ENCODE measurements at regions not wholly inside any gene's neighbourhood (a gene's known extent, or its start where the extent isn't known, plus 50 kb on each side); places are given as distances from the start of the nearest gene placed in this dataset.
A peak's percentile ranks its signal among the peaks of the same experiment; 100 is the strongest.

DNA sequence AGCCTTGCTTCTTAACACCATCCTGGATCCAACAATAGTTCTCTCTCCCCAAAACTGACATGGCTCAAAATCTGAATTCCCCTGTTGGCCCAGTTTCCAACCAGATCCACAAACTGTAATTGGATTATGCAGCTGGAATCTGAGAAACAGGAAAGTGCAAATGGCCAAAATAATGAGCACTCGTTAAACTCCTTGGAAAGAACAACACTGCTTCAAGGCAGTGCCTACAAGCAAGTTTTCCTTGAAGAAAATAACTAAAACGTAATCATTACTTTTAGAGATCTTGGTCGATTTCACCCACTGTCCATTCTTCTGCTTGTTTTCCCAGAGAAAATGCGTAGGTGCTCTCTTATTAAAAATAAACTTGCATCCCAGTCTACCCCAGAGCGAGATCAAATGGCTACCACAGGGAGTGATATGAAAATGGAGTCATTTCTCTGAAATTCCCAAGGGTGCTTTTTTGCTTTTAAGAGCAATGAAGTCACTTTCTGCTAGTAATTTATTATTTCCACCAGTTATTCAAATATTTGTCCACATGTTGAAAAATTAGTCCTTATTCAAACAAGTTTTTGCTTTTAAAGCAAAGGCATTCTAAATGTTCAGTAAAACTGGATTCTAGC is 264.2 kb downstream of the C1D start:
- ChIA-PET CTCF (no interaction called here), POLR2A (no interaction called here)
- no peaks in the 10 kb centered on the region for H3K9me3 ChIP-seq (replicated peaks; ENCODE audit: control insufficient read depth, insufficient read depth, low read length)
- intact Hi-C loops (cut with micrococcal nuclease): loop anchor here (1.0 kb wide), 1 partner anchor 27 kb away; no protein-coding TSS in a partner anchor
- DNase-seq (ENCODE audit: low read depth, low spot score) (peak; percentile 52), FAIRE-seq (peak; percentile 12)
- no peaks in the 10 kb centered on the region for H3K79me2 ChIP-seq (ENCODE audit: control insufficient read depth, insufficient read depth, low read length)
- no peaks in the 10 kb centered on the region for H3K36me3 ChIP-seq (ENCODE audit: control insufficient read depth in 2 of 2, extremely low read depth in 1 of 2, insufficient read depth in 2 of 2, low read length in 2 of 2)
- no peaks in the 10 kb centered on the region for H3K9me1 ChIP-seq (replicated peaks; ENCODE audit: control insufficient read depth, extremely low read depth, insufficient read depth, low read length)
- H3K27ac ChIP-seq (ENCODE audit: insufficient read depth, low read depth, low read length): no peak overlapping the region
- H3K4me1 ChIP-seq (ENCODE audit: control insufficient read depth, extremely low read depth, insufficient read depth, low read length): peaks cover 17% of the 10 kb centered on the region
- TF ChIP-seq POLR2AphosphoS5 (IDR thresholded peaks at IDR 0.05; ENCODE audit: insufficient read depth, low read depth, low read length) (no peak), EZH2 (IDR thresholded peaks at IDR 0.05; ENCODE audit: borderline replicate concordance, low read depth, low read length, severe bottlenecking) (no peak), FOS (IDR thresholded peaks at IDR 0.05; ENCODE audit: borderline replicate concordance, insufficient read depth, low read length) (no peak), MYC (IDR thresholded peaks at IDR 0.05; ENCODE audit: low read depth, low read length) (no peak), MAX (IDR thresholded peaks at IDR 0.05; ENCODE audit: insufficient read depth, insufficient read length) (no peak), POLR2A (IDR thresholded peaks at IDR 0.05; ENCODE audit: low read depth, low read length) (no peak), GATA2 (IDR thresholded peaks at IDR 0.05; ENCODE audit: insufficient read depth, insufficient read length, low read depth, low read length) (no peak), JUN (IDR thresholded peaks at IDR 0.05; ENCODE audit: borderline replicate concordance, insufficient read depth, insufficient read length, low read depth) (no peak)
- TF ChIP-seq, protein P1, sequence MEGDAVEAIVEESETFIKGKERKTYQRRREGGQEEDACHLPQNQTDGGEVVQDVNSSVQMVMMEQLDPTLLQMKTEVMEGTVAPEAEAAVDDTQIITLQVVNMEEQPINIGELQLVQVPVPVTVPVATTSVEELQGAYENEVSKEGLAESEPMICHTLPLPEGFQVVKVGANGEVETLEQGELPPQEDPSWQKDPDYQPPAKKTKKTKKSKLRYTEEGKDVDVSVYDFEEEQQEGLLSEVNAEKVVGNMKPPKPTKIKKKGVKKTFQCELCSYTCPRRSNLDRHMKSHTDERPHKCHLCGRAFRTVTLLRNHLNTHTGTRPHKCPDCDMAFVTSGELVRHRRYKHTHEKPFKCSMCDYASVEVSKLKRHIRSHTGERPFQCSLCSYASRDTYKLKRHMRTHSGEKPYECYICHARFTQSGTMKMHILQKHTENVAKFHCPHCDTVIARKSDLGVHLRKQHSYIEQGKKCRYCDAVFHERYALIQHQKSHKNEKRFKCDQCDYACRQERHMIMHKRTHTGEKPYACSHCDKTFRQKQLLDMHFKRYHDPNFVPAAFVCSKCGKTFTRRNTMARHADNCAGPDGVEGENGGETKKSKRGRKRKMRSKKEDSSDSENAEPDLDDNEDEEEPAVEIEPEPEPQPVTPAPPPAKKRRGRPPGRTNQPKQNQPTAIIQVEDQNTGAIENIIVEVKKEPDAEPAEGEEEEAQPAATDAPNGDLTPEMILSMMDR (IDR thresholded peaks at IDR 0.05; ENCODE audit: extremely low read depth in 1 of 2, insufficient read depth in 1 of 2, low read depth in 1 of 2, low read length in 2 of 2): no peak
- no peak overlapping the region for H2AFZ ChIP-seq (ENCODE audit: low read depth, low read length)
- no TSS peak for BruUV-seq (replicated peaks)
- H3K9ac ChIP-seq (replicated peaks; ENCODE audit: extremely low read depth, insufficient read depth, low read length): no peak overlapping the region
- no peaks in the 10 kb centered on the region for H4K20me1 ChIP-seq (replicated peaks; ENCODE audit: control insufficient read depth, extremely low read depth, insufficient read depth, low read length)
- no peak overlapping the region for H3K4me3 ChIP-seq (replicated peaks in 1 of 3; ENCODE audit: insufficient read depth in 1 of 3, low read depth in 1 of 3, low read length in 3 of 3)
- no peaks in the 10 kb centered on the region for H3K27me3 ChIP-seq (ENCODE audit: control insufficient read depth in 2 of 2, insufficient read depth in 2 of 2, low read length in 2 of 2)
- no peak overlapping the region for H3K4me2 ChIP-seq (ENCODE audit: insufficient read depth, low read length)
- dilution Hi-C loops (cut with MboI; ENCODE audit: extremely low pct_ligation_motif_present, low sequenced_read_pairs): no loop called here
